HL-60 (cell line): ENCODE measurements at regions not wholly inside any gene's neighbourhood (a gene's known extent, or its start where the extent isn't known, plus 50 kb on each side); places are given as distances from the start of the nearest gene placed in this dataset.
"Not testable (repeated sequence)": the region's sequence is repeated elsewhere in the genome, so short reads cannot be mapped to it uniquely, and the experiment has no call there.

Experiments
- CTCF ChIP-seq: IDR thresholded peaks from one replicate; pipeline ENCODE4 v1.5.1; 2011; ENCODE audit warnings: low read length, control low read depth, inconsistent platforms; ENCODE audit not compliant: insufficient read depth
- POLR2AphosphoS5 ChIP-seq: IDR thresholded peaks from 2 replicates; pipeline ENCODE4 v1.6.1; 2012; ENCODE audit warnings: low read depth

- not testable (repeated sequence) for TF ChIP-seq CTCF, POLR2AphosphoS5
These were observed 2776.8 kb upstream of the TPTE start for GRCh38 chr21:7744406-7745099.
